Stimulated activated CD8-positive, alpha-beta memory T cell treated with anti-CD3 and anti-CD28 coated beads, Interleukin-4, amount 100 ng/mL, for 48 hours (primary cell): ENCODE measurements at regions not wholly inside any gene's neighbourhood (a gene's known extent, or its start where the extent isn't known, plus 50 kb on each side); places are given as distances from the start of the nearest gene placed in this dataset.

Experiments
- DNase-seq: peaks from one replicate; pipeline ENCODE4 v3.0.0-alpha.2; 2020

DNA sequence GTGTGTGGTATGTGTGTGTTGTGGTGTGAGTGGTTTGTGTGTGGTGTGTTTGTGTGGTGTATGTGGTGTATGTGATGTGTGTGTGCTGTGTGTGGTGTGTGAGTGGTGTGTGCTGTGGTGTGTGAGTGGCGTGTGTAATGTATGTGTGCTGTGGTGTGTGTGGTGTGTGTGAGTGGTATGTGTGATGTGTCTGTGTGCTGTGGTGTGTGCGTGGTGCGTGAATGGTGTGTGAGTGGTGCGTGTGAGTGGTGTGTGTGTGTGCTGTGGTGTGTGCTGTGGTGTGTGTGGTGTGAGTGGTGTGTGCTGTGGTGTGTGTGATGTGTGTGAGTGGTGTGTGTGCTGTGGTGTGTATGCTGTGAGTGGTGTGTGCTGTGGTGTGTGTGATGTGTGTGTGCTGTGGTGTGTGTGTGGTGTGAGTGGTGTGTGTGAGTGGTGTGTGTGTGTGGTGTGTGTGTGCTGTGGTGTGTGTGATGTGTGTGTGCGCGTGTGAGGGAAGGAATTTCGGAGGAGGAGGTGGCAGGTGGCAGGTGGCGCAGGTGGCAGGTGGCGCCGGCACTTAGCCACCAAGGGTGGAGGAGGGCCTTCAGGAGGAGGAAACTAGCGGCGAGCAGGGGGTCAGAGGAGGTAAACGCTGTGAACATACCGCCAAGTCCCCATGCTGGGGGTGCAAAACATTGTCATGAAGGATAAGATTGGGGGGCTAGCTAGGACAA lies 191.8 kb downstream of the MELK start:
- DNase-seq: no peak

DNA sequence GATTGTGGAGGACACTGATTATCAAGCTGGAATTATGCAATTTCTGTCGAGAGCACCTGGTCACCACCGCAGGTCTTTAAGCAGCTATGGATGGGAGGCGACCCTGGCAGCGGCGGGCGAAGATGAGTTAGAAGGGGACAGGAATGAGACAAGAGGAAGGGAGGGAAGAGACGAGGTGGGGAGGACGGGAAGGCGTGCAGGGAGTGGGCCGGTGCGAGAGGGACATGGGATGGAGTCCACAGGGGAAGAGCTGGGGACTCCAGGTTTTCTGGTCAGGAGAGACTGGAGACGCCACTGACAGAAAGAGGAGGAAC lies 192.3 kb downstream of the MELK start:
- DNase-seq: no peak

DNA sequence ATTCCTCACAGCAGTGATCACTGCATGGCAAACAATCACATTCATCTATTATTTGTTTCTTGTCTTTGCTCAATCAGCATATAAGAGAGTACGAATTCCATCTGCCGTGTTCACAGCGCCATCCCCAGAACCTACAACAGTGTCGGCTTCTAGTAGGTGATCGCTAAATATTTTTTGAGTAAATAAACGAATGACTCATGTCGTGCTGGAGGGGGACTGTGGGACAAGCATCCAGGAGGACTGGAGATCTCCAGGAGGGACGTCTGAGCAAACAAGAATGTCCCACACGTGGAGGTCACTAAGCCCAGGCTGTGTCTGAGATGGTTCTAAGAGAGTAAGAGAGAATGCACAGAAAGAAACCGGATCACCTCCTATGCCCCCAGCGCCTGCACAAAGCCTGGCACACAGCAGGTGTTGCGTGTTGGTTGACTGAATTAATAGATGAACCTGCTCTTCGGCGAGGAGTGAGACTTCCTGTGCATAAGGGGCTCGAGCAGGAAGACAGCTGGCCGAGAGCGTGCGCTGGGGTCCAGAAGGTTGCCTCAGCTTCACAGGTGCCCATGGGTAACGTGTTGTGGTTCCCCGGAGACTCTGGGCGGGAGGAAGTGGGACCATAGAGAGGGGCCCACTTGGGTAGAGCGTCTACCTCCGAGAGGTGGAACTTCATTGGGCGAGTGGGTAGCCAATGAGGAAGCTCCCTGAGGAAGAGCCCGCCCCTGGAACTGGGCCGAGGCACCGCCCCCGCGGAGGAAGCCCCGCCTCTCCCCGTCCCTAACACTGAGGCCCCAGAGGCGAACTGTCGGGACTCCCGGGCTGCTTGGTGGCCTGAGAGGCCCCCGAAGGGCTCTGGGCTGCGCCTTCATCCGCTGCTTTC lies 193.0 kb downstream of the MELK start:
- DNase-seq: peak; percentile 92

DNA sequence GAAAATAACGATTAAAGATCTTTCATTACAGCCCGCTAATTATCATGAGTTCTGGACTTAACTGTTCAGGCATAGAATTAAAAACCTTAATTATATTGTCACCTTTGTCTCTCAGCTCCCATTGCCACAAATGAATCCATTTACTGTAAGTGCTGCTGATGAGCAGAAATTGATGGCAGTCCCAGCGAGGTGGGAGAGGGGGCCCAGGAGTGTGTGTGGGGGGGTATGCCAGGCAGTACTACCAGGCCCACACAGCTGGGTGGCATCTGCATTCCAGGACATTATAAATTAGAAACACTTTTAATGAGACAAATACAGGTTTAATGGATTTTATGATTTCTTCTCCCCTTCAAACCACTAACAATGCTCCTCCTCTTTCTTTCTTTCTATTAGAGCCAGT lies 196.0 kb downstream of the MELK start:
- no peak for DNase-seq

DNA sequence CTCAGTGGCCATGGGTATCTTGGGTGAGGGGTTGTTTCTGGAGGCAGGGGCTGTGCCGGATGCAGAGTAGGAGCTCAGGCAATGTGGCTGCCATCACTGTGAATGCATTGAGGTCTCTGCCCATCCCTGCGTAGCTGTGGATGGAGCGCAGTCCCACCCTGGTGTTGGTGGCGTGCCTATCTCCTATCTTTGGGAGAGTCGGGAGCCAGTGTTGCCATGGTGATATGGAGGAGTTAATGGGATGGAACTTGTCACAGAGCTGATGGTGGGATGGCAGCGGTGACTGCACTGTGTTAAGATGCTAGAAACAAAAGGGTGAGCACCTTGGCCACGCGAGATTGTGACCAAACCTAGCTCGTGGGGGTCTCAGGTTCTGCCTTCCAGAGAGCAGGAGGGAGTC lies 197.3 kb downstream of the MELK start:
- no peak for DNase-seq

DNA sequence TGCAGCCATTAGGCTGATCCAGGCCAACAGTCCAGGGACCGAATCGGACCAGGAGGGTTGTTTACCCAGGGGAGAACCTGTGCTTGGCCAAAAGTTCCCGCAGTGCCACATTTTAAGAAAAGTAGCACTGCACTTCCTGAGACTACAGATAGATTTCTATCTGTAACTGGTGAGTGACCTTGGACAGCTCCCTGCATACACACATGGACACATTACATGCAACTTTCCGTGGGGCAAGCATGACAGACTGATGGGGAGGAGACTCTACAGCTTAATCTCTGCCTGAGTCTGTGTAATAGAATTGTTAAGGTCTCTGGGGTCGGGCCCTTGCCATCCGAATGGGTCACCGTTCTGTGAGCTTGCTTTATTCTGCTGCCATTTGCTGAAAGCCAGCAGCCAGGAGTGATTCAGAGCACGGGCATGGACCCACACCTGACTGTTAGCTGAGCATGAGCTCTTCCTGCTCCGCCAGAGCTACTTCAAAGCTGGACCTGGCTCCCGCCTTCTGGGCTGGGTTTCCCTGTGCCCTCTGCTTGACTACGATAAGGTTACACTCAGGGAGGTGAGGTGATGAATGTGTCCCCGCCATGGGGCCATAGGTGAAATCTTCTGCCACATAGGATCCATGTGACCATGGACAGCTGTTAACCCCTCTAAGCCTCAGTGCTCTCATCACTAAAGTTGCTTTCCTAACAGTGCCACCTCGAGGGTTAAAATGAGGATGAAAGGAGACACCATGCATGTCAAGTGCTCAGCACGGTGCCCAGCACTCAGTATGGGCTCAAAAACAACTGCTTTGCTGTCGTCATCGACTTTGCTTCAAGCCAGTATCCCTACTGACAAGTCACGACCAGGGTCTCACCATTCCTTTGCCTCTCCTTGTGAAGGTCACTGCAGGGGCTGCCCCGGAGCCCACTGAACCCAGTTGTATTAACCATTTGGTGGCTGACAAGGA lies 200.0 kb downstream of the MELK start:
- no peak for DNase-seq

DNA sequence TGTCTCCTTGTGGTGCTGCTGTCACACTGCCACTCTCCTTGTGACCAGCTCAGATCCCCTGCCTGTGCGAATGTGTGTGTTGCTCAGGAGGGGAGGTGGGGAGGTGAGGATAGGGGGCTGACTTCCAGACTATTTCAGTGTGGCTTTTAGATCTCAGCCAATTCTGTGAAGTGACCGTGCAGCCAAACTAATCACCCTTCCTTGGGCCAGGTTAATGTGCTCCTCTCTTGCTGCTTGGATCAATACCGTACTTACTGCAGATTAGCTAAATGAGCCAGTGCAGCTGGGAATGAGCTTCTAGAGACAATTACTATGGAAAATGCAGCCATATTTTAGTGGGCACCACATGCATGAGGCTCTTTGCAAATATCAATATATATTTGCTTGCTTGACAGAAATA lies 206.0 kb downstream of the MELK start:
- DNase-seq: no peak

DNA sequence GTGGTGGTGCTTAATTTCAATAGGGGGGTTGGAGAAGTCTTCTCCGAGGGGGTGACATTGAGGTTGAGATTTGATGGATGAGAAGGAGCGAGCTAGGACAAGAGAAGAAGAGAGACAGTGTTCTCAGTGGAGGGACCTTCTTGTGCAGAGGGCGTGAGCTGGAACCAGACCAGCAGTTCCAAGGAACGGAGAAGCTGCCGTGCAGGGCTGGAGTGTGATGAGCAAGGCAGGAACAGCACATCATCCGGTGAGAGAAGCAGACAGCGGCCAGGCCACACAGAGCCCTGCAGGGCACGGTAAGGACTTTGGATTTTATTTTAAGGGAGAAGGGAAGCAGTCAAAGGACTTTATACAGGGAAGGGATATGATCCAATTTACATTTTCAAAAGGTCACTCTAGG lies 206.9 kb downstream of the MELK start:
- DNase-seq: no peak

DNA sequence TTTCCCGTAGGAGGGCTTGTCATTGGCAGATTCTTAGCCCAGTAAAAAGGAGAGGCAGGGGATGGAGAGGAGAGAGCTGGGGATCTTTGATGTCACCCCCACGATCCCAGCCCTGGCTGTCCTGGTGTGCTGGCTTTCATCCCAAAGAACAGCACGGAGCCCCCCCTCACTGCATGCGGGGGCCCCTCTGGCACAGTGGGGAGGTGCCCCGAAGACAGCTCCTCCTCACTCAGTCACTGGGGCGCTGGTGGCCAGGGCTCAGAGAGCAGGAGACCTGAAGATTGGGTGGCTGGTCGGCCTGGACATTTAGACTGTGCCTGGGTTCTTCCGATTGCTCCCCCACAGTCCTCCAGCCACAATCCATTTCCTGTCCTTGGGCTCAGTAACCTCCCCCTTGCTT lies 207.5 kb downstream of the MELK start:
- DNase-seq: no peak

DNA sequence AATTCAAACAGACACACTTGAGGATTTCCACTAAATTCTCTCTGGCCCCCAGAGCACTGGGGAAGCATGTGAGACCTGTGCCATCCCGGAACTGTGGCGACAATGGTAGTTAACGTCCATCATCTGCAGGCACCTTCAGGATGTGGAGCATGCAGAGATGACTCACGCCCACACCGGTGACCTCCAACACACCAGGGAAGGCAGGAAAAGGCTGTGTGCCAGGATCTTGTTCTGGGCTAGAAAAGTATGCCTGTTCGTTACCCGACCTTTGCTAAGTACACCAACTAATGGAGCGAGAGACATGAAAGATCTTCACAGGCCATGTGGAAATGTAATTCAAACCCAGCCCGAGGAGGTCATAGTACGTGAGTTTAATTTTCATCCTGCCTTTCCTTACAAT lies 208.8 kb downstream of the MELK start:
- DNase-seq: no peak
